COLO829 (cell line): ENCODE measurements at regions not wholly inside any gene's neighbourhood (a gene's known extent, or its start where the extent isn't known, plus 50 kb on each side); places are given as distances from the start of the nearest gene placed in this dataset.

ENCODE experiments used
- DNase-seq: peaks from one replicate; pipeline ENCODE4 v3.0.0; 2012; ENCODE audit warnings: low spot score

DNA sequence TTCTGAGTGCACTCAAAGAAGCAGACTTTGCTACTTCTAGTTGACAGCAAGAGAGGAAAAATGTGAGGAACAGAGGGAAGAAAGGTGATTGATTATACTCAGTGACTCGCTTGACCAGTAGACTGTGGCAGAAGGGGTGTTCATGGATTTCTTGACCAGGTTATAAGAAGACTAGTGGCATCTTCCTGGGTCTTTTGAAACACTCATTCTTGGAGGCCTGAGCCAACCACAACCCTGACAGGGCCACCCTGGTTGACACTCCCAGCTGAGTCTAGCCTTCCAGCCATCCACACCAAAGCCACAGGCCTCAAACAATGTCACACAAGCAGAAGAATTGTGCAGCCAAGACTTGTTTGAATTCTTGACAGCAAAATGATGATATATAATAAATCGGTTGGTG, 366.3 kb downstream of the SS18 start:
- DNase-seq, result no peak

DNA sequence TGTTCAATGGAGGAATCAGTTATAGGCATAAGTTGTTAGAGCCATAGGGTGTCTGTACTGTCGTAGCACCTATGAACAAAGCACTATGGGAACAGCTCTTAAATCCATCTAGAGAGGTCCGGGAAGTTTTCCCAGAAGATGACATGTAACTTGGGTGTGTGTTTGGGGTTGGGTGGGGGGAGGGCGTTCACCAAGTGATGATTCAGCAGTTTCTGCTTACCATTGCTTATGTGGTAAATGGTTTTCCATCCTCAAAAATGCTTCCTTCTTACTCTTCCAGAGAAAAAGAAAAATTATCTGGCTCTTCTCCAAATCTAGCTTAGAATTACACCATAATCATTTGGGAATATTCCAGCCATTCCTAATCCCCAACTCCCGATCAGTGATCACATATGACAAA, 361.1 kb upstream of the ZNF521 start:
- no peak for DNase-seq

DNA sequence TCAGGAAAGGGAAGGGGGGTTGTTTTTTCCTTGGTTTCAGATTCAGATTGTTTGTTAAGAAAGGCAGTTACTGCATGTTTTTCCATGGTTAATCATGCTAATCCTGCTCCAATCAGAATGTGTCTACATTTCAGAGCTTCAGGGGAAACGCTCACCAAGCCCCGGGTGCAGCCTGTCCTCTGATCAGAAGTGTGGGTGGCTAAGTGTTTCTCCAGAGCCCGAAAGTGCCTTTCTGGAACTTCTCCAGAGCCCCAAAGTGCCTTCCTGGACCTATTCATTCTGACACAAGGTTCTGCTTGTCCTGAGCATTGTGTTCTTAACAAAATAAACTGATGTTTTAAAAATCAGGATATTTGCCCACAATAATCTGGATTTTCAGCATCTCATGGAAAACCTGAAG, 359.0 kb upstream of the ZNF521 start:
- no peak for DNase-seq

DNA sequence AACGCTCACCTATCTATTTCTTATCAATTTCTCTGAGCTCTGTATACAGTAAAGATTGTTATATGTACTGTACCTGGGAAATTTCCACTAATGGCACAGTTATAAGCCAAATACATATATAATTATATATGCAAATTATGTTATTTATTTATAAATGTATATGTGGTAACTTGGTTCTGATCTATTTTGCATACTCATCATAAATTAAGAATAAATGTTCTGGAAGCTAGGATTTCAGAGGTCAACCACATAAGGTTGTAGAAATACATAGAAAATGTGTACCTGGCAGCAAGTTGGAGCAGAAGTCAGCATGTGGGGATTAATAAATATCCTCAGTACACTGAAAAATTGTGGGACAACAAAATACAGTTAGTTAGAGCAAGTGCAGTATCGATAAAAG, 353.7 kb upstream of the ZNF521 start:
- DNase-seq, result no peak

DNA sequence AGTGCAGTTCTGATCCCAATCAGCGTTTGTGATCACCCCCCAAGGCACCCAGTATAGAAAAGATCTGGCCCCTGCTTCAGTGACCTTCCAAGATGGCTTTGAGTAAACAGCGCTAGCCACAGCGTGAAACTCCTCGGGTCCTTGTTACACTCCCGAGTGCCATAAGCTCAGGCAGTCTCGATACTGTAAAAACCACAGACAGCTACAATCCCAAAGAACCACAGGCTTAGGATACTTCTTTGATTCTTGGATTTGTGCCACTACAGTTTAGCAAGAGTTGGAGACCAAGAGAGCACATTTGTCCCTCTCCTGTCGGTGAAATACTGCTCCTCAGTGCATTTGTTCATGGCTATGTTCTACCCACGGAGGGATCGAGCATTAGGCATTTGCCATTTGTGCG, 352.5 kb upstream of the ZNF521 start:
- DNase-seq, result no peak

DNA sequence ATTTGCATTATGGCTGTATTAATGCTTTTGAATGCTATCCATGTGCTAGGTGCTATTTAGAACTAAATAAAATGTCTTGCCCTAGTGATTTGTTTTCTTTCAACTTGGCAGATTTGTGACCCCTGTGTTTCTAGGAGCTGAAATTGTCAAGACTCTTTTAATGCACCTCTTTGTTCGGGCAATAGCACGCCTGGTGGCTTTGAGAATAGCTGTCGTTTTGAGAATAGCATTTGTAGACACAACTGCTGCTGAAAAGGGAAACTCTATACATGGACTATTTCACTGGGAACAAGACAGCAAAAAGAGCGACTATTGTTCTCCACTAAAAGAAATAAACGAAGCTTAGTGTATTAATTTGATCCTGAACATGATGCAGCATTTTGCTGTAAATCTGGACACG, 352.1 kb upstream of the ZNF521 start:
- DNase-seq, result no peak

DNA sequence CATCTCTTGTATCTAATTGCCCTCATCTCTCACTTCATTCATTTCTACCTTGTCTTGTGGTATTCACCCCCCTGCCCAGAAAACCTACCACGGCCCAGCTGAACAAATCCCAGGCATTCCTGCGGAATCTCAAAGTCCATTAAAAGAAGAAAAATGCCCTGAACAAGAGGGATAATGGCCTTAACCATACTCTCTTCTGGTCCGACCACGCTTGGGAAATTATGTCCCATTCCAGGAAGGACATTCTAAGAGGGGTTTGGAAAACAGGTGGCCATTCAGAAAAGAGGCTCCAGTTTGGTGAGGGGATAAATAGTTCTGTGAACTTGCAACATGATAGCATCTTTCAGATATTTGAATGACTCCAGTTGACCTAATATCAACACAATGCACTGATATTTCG, 349.9 kb upstream of the ZNF521 start:
- no peak for DNase-seq

DNA sequence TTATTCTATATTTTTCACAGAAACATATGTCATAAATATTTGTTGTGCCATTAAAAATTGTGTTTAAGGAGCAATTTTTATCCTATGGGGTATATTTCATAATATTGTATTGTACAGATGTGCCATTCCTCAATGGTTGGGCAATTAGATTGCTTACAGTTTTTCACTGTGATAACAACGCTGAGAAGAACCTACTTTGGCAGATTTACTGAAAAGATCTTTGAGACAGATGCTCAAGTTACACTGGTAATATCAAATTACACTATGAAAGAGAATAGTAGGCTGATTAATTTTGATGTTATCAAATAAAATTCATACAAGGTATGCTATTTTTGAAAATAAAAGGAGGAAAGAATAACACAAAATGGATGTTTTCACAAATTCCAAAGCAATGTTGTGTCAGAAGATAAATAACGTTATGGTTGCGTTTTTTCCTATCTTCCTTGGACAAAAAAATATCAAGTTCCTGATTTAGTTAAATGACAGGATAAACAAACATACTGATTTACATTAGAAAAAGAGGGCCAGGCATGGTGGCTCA, 335.1 kb upstream of the ZNF521 start:
- DNase-seq, result no peak

DNA sequence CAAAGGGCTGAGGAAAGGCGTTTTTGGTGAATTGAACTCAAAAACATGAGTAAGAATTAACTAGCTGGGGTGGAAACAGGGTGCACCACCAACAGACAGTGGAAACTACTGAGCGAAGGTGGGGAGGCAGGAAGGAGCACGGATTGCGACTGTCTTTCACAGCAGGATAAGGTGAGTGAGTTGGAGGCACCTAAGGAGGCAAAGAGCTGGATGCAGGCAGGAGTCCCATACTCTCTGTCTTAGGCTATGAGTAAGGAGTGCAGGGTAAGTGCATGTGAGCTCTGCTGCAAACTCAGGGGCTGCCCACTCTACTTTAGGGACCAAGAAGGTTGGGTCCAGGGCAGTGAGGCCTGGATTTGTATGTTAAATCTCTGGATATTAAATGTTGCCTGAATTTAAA, 333.1 kb upstream of the ZNF521 start:
- no peak for DNase-seq

DNA sequence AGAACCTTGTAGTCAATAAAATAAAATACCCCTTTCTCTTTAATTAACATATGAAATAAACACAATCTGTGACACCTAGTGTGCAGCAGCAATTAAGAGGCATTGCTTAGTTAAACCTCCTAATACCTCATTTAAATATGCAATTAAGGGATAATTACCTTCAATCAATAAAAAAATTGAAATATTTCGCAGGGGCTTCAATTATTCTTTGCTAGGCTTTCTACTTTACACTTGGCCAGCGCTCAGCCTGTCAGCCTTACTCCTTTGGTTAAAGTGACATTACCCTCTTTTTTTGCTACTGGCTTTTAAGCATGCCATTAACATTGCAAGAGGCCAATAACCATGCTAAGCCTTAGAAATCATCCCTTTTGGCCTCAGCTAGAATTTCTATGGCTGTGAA, 327.5 kb upstream of the ZNF521 start:
- DNase-seq, result no peak

DNA sequence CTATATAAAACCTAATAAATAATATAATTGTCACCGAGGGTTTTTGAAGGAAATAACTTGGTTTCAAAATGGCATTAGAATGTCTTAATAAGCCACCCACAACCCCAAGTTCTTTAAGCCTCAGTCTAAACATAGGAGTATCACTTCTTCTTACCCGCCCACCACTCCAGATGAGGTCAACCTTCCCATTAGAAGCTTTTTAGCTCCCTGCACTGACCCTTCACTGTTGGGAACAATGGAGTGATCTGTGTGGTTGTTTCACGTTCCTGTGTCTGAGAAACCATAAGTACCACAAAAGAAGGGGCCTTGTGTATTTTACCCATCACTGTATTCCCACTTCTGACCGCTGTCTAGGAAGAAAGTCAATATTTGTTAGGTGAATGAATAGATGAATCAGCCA, 326.3 kb upstream of the ZNF521 start:
- DNase-seq, result peak; percentile 12

DNA sequence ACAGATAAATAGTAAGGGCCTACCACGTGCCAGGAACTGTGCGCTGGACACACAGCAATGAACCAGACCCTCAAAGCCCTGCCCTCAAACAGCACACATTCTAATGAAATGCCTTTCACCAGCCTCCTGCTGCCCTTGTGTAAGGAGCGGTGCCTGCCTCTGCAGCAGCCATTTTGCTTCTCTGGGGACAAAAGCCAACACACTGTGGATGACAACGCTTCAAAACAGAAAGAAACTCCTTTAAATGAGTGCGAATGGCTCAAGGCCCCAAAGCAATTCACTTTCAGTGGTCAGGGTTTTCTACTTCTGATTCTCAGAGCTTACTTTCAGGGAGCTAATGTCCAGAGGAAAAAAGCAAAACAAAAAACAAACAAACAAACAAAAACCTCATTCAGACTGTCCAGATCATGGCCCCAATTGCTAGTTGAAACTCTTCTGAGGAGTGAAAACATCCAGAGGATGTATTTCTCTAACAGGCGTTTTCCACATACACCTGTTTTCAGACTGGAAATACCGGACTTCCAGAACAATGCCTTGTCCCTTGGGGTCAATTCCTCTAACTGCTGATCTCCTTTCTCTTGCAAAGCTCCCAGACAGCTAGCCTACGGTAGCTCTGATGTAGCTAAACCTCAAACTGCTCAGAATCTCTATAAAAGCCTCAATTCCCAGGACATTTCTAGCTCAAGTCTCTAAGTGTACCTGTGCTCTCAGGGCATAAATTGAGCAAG, 323.3 kb upstream of the ZNF521 start:
- DNase-seq, result no peak

DNA sequence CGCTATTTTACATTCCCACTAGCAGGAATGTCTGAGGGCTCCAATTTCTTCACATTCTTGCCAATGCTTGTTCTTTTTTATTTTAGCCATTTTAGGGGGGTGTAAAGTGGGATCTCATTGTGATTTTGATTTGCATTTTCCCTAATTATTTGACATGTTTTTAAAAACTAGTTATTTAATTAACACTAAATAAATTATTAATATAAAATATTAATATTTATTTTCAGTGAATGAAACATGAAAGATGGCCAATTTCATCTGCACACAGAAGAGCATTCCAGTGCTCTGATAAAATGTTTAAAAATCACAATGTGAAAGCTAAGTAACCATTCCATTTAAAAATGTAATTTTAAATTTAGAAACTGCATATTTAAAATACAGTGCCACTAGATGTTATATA, 322.2 kb upstream of the ZNF521 start:
- DNase-seq, result no peak

DNA sequence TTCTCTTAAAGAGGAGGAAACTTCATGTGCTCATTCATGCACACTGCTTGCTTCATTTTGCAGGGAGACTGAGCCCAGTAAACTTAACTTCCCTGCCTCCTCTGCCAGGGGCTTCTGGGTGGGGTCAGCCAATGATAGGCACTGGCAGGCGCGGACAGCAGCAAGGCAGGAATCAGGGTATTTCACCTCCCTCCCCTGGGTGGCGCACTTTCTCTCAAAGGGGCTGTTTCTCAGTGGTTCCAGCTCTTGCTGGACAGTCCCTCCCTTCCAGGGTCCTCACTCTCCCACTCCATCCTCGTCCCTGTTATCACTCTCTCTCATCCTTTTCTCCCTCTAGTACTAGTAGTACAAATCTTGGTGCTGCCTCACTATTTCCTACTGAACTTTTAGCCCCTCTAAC, 320.5 kb upstream of the ZNF521 start:
- no peak for DNase-seq

DNA sequence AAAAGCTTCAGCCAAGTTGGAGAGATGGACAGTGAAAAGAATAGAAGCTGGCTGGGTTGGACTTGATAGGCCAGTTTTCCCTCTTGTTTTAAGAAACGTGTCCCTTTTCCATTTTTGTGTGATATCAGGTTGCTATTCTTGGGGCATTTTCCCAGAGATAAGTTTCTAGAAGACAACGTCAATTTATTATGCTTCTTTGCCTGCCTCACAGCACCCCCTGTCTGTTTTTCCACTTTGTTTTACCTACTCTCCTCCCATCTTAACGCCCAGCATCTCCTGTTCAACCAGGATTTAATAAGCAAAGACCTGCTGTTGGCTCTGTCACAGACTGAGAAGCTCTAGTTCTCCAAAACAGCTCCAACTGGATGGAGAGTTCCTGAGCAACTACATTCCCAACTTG, 317.8 kb upstream of the ZNF521 start:
- no peak for DNase-seq

DNA sequence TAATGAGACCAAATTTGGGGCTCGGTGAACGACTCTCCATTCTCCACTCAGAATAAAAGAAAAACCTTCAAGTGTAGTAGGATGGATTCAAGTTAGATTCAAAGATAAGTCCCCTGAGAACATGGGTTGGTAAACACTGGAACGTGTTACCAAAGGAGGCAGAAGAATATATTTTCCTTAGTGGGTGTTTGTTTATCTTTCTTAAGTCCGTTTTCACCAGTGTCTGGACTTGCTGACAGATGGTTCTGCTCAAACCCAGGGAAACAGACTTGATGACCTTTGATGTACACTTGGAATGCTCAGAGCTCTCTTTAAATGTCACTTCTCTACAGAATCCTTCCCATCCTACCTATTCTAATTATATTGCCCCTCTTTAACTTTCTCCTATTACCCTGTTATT, 310.3 kb upstream of the ZNF521 start:
- no peak for DNase-seq

DNA sequence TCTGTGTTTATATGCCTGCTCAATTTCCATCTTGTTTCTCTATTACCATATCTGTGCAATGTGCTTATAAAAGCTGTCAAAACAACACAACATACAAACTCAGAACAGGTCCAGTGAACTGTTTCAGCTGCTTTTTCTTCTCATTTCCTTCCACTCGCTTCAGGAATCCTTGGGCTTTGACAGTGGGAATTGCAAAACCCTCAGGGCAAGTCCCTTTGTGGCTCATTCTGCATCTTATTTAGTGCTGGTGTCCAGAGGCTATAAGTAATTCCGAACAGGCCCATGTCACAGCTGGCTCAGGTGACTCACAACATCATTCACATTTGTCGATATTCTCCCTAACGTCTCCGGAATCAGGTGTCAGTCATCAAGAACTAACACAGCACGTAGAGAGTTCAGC, 309.9 kb upstream of the ZNF521 start:
- DNase-seq, result no peak

DNA sequence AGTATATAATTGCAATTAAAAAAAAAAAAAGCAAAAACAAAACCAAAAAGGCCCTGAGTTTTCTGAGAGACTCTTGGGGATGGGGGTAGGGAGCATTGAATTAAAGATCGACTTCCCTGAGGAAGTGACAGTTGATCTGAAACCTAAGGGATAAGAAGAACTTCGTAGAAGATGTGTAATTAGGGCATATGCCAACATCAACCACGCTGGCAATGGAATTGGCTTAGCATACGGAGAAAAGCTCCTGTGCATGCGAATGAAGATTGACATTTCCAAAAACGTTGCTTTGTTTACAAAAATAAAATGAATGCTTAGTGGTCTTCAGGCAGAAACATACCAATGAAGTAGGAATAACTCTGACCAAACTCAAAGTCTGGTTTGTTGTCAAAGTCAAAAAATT, 307.6 kb upstream of the ZNF521 start:
- DNase-seq, result no peak

DNA sequence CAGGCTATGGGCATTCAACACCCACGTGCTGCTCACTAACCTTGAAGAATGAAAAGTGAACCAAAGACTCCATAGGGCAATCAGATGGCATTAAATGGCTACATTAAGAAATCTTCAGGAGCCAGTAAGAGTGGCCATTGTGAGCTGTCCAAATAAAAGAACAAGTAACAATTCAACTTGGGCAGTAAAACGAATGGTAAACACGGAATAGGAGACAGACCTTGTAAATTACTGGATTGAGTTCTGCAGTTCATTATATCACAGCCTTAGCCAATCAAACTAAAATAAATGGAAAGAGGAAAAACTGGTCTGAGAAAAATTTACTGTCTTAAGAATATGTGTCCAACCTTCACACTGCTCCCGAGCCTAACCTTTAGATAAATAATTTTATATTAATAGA, 306.5 kb upstream of the ZNF521 start:
- DNase-seq, result peak; percentile 1

DNA sequence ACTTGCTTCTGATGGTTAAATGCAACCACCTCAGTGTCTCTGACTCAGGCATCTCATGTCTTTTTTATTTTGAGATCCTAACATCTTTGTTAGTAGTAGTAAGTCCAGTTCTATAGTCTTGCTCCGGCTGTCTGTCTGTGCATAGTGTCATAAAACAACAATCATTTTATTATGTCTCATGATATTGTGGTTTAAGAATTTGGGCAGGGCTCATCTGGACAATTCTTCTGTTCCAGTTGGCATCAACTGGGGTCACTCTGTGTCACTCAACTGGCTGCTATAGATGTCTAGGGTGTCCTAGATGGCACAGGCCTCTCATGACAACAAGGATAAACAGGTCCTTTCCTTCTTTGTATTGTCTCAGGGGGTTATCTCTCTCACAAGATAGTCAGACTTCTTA, 299.6 kb upstream of the ZNF521 start:
- DNase-seq, result no peak

DNA sequence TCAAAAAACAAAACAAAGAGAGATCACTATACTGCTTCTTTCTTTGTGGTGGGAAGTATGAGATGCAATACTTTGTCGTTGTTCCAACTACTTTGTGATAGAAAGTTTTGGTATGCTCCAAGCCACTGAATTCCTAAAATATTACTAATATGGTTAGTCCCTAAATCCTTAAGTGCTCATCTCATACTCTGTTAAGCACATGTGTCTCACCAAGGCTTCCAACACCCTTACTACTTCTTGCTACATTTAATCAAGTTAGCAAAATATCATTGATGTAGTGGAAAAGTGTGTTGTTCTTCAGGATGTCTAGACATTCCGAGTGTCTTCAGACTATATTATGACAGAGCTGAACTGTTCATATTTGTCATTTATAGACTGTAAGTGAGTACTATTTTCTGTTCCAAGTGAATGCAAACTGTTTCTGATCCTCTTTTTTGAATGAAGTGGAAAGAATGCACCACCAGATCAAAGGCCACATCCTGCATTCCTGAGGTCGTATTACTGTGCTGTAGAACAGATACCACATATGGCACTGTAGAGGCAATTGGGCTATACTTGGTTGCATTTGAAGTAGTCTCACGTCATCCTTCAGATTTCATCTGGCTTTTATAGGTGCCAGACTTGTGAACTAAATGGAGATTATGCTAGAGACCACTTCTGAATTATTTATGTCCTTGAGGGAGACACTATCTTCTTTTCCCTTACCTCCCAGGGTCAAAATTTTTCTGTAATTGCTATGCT, 298.4 kb upstream of the ZNF521 start:
- DNase-seq, result no peak

DNA sequence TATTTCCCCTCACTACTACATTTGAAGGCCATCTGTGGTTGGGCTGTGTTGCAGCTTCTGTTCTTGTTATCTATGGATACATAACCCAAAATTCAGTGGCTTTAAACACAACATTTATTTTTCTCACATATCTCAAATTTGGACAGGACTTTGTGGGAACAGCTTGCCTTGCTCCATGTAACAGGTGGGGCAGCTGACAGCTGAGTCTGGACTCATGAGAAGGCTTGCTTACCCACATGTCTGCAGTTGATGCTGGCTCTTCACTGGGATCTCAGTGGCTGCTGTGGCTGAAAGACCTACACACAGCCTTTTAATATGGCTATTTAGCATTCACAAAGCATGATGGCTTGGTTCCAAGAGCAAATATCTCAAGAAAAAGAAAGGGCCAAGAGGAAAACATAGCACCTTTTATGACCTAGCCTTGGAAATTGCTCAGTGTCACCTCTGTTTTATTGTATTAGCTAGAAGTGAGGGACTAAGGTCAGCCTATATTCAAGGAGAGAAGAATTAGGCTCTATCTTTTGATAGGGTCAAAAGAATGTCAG, 296.8 kb upstream of the ZNF521 start:
- DNase-seq, result no peak

DNA sequence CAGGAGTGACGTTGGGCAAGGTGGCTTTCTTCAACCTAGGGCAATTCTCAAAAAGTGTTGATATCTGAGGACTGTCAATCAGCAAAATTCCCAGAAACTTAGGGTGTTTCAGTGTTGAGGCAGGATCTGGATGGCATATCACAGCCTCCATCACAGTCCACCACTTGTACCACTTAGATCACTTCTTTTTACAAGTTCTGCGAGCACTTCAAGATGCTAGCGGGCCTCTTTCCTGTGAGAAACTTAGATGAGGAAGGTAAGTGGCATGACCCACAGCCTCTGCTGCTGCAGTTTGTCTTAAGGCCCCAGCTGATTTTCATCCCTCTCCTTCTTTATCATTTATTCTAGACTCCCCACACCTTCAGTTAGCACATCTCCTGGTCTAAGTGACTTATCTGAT, 295.4 kb upstream of the ZNF521 start:
- no peak for DNase-seq

DNA sequence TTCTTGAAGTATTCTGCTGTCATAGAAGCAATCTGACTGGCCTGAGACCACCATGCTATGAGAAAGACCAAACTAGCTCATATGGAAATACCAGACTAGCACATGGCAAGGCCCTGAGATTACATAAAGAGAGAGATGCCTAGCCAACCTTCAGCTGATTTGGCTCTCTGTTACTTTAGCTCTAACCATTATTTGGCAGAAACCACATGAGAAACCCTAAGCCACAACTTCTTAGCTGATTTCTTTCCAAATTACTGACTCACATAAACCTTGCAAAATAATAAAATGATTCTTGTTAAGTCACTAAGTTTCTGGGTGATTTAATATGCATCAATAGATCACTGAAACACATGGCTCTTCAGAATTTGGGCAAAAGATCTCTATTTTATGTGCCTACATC, 295.0 kb upstream of the ZNF521 start:
- no peak for DNase-seq
